SK-N-MC (cell line): ENCODE measurements at regions not wholly inside any gene's neighbourhood (a gene's known extent, or its start where the extent isn't known, plus 50 kb on each side); places are given as distances from the start of the nearest gene placed in this dataset.

Source experiments
- DNase-seq: peaks from one replicate; pipeline ENCODE4 v3.0.0-alpha.2; 2011; ENCODE audit warnings: low read depth, low spot score
- H3K27ac ChIP-seq: fragments of 200-600 bp; sonication (generic); 2 replicates; pipeline ENCODE4 v1.5.1; 2016; ENCODE audit warnings: mixed run types
- H3K36me3 ChIP-seq: fragments of 200-600 bp; sonication (generic); 2 replicates; pipeline ENCODE4 v1.6.1; 2017; ENCODE audit warnings: antibody characterized with exemption, low read length, mixed read lengths; ENCODE audit not compliant: insufficient read depth
- H3K4me3 ChIP-seq: fragments of 200-600 bp; sonication (generic); 2 replicates; pipeline ENCODE4 v1.5.1; 2016
- H3K9ac ChIP-seq: fragments of 200-600 bp; sonication (generic); 2 replicates; pipeline ENCODE4 v1.8.0; 2017; ENCODE audit warnings: mixed run types, mixed read lengths; ENCODE audit not compliant: insufficient read length
- H3K9me3 ChIP-seq: fragments of 200-600 bp; sonication (generic); 2 replicates; pipeline ENCODE4 v1.6.1; 2017; ENCODE audit warnings: low read depth, mild to moderate bottlenecking, antibody characterized with exemption, low read length, moderate library complexity, mixed read lengths
- EZH2 ChIP-seq: fragments of 200-600 bp; sonication (generic); IDR thresholded peaks from one replicate; pipeline ENCODE4 v1.6.1; 2017; ENCODE audit warnings: antibody characterized with exemption
- FOXP2 ChIP-seq: optimal IDR thresholded peaks from 2 replicates; pipeline ENCODE3; 2011; ENCODE audit warnings: mild to moderate bottlenecking, moderate library complexity; ENCODE audit not compliant: insufficient read depth; ENCODE audit errors: extremely low read length, control extremely low read depth
- POLR2AphosphoS5 ChIP-seq: IDR thresholded peaks from 2 replicates; pipeline ENCODE4 v1.6.1; 2012; ENCODE audit warnings: mild to moderate bottlenecking, low read depth, low read length, borderline replicate concordance

DNA sequence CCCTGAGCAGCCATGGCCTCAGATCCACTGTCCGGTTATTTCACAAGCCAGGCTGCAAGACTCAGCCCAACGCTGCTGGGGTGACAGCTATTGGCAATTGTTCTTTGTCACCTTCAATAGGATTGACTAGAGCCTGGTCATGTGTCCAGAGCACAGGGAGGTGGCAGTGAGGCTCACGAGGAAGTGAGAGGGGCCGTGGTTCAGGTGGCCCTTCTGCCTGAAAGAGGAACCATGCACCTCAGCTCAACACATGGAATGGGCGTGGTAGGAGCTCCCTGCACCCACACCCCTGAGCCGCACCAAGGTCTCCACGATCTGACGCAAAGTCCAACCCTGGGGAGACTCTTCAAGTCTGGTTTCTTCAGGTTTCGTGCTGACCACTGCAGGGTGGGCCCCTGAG, 184.8 kb upstream of the CDH4 start:
- H3K27ac ChIP-seq, result no peak overlapping the region
- H3K9me3 ChIP-seq, result no peaks in the 10 kb centered on the region
- TF ChIP-seq EZH2, result no peak
- no peak for TF ChIP-seq POLR2AphosphoS5
- no peak overlapping the region for H3K9ac ChIP-seq
- no peak overlapping the region for H3K4me3 ChIP-seq
- no peak for DNase-seq
- H3K36me3 ChIP-seq, result no peaks in the 10 kb centered on the region

DNA sequence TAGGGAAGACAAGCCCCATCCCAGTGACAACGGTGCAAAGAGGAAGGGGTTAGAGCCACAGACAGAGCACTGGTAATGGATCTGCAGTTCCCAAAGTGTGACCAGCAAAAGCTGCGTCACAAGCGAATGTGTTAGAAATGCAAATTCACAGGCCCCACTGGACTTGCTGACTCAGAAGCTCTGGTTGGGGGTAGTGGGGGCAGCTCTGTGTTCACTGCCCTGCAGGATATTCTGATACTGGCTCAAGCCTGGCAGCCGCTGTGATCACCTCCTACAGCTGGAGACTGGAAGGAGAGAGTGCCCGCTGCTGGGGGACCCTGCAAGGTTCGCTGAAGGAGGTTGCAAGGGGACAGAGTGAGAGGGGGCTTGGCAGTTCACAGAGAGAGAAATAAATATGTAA, 179.7 kb upstream of the CDH4 start:
- H3K4me3 ChIP-seq, result no peak overlapping the region
- no peak for TF ChIP-seq FOXP2
- no peak for TF ChIP-seq EZH2
- no peak for TF ChIP-seq POLR2AphosphoS5
- H3K9me3 ChIP-seq, result no peaks in the 10 kb centered on the region
- DNase-seq, result no peak
- H3K9ac ChIP-seq, result no peak overlapping the region
- H3K27ac ChIP-seq, result no peak overlapping the region
- H3K36me3 ChIP-seq, result no peaks in the 10 kb centered on the region

DNA sequence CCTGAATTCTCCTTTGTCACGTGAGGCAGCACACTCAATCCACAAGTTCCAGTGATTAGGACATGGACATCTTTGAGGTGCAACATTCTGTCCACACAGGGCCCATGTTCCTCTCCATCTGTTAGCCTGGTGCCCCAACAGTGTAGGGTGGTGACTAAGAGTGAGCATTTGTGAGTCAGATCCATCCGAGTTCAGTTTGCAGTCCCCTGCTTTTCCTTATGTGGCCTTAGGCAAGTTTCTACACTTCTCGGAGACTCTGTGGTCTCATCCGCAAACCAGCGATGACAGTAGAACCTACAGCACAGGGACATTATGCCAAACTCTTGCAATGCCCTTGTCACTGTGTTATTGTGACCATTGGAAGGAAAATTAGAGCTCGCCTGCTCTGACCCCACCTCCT, 178.7 kb upstream of the CDH4 start:
- DNase-seq, result no peak

DNA sequence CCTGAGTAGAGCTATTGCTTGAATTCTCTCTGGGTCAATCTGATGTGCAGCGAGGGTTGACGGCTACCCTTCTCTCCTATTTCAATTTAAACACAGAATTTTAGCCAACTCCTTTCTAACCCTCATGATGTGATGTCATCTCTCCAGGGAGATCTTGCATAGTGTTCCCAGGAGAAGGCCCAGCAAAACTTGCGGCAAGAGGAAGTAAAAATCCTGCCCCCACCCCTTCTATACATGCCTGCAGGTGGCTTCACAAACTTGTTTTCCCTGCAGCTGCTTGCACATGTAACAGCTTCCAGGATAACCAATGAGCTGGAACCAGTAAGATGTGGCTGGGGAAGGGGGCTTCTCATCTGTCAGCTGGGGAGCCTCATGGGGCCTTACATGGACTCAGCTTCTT, 169.3 kb upstream of the CDH4 start:
- Histone ChIP-seq H3K9me3 (no peaks in the 10 kb centered on the region), H3K4me3 (no peak overlapping the region), H3K9ac (no peak overlapping the region), H3K36me3 (no peaks in the 10 kb centered on the region), H3K27ac (no peak overlapping the region)
- no peak for TF ChIP-seq EZH2
- no peak for DNase-seq

More for the DNA sequence above, 178.7 kb upstream of the CDH4 start:
- Histone ChIP-seq H3K9me3 (no peaks in the 10 kb centered on the region), H3K36me3 (no peaks in the 10 kb centered on the region), H3K27ac (no peak overlapping the region), H3K4me3 (no peak overlapping the region), H3K9ac (no peak overlapping the region)
- TF ChIP-seq FOXP2 (no peak), POLR2AphosphoS5 (no peak), EZH2 (no peak)

DNA sequence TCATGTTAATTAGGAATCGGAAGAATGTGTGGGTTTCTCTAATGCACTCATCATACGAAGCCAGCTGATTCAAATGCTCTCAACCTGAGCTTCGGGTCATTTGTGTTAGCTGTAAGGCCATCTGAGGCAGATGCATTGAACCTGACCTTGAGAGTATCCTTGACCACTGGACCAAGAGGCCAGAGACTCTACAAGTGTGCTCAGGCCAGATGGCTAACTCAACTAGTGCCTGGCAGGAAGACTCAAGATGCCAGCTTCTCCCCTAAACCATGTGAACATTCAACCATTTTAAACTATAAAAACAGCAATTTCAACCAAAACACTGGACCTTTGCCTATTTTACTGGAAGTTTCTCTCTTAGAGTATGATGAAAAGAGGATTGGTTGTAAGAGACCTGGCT, 168.6 kb upstream of the CDH4 start:
- Histone ChIP-seq H3K9ac (no peak overlapping the region), H3K4me3 (no peak overlapping the region), H3K9me3 (no peaks in the 10 kb centered on the region), H3K36me3 (no peaks in the 10 kb centered on the region), H3K27ac (no peak overlapping the region)
- TF ChIP-seq FOXP2, result no peak
- no peak for TF ChIP-seq EZH2
- no peak for TF ChIP-seq POLR2AphosphoS5
- DNase-seq, result no peak

DNA sequence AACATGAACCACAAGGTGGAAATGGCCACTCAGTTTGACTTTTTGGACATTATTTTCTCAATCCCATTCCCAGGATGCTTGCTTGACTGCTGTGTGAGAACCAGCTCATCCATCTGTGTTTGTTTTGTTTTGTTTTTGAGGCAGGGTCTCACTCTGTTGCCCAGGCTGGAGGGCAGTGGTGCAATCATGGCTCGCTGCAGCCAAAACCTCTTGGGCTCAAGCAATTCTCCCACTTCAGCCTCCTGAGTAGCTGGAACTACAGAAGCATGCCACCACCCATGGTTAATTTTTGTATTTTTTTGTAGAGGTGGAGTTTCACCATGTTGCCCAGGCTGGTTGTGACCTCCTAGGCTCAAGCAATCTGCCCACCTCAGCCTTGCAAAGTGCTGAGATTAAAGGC, 166.0 kb upstream of the CDH4 start:
- no peak for DNase-seq
- no peak for TF ChIP-seq EZH2
- no peak for TF ChIP-seq POLR2AphosphoS5
- no peak for TF ChIP-seq FOXP2
- Histone ChIP-seq H3K27ac (no peak overlapping the region), H3K9ac (no peak overlapping the region), H3K9me3 (no peaks in the 10 kb centered on the region), H3K4me3 (no peak overlapping the region), H3K36me3 (no peaks in the 10 kb centered on the region)

DNA sequence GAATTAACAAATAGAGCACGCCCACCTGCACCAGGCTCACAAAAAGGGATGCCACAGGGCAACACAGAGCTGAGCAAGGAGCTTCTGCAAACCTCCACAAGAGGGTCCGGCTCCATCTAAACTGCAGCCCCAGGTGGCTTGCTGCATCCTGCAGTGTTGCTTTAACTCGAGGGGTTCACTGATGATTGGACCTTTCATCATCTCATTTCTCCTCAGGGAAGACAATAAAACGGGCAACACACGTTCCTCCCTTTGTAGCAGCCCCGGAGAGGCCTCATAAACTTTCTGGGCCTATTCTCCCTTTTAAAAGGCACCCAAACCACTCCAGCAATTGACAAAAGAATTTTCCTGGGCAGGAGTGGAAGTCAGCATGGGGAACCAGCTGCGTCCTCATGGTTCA, 161.5 kb upstream of the CDH4 start:
- Histone ChIP-seq H3K4me3 (no peak overlapping the region), H3K27ac (no peak overlapping the region), H3K9ac (no peak overlapping the region), H3K9me3 (no peaks in the 10 kb centered on the region), H3K36me3 (no peaks in the 10 kb centered on the region)
- no peak for DNase-seq
- no peak for TF ChIP-seq FOXP2

DNA sequence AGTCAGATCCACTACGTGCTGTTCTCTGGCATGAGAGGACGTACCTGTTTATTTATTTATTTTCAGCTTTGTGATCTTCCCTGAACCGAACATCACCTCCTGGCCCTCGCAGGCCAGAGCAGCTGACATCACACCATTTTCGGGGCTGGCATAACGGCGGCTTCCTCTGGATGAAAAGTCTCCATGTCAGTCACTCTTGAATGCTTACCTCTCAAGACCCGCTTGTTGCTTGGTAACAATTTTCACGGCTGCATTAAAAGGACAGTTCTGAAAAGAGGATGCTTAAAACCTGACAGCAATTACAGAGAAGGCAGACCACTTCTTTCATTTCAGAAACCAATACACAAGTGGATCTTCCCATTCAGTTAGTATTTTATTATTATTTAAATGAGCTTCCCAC, 159.8 kb upstream of the CDH4 start:
- TF ChIP-seq FOXP2 (no peak), EZH2 (no peak)
- Histone ChIP-seq H3K27ac (no peak overlapping the region), H3K9me3 (no peaks in the 10 kb centered on the region), H3K4me3 (no peak overlapping the region), H3K9ac (no peak overlapping the region), H3K36me3 (no peaks in the 10 kb centered on the region)
- no peak for DNase-seq

DNA sequence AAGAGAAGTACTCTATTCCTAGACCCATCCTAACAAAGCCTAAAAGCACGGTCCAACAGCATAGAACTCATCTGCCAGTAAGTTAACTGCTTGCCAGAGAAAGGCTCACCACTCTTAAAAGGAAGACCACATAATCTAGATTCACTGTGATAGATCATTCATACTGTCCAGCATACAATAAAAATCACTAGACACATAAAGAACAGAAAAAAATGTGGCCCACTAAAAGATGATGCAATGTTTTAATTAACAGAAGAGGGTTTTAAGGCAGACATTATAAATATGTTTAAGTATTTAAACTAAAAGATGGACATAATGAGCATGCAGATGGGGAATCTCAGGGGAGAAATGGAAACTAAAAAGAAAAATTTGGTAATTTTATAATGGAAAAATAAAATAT, 157.5 kb upstream of the CDH4 start:
- H3K27ac ChIP-seq, result no peak overlapping the region
- no peak overlapping the region for H3K4me3 ChIP-seq
- H3K36me3 ChIP-seq, result no peaks in the 10 kb centered on the region
- no peaks in the 10 kb centered on the region for H3K9me3 ChIP-seq
- DNase-seq, result no peak
- H3K9ac ChIP-seq, result no peak overlapping the region
- TF ChIP-seq FOXP2 (no peak), POLR2AphosphoS5 (no peak)

DNA sequence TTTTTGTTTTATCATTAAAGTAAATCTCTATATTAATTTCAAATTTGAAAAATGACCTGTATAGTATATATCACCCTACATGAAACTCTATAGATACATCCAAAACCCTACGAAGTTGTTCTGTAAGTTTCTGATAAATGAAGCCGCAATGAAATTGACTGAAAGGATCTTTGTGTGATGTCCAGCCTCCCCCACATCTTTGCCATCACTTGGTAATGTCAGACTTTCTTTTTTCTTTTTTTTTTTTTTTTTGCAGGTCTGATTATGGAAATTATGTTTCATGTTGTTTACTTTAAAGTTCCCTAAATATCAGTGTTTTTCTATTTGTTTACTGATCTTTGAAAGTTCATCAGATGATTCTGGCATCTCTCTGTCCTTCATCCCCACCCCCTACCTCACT, 155.6 kb upstream of the CDH4 start:
- no peak overlapping the region for H3K9ac ChIP-seq
- H3K27ac ChIP-seq, result no peak overlapping the region
- no peaks in the 10 kb centered on the region for H3K9me3 ChIP-seq
- H3K4me3 ChIP-seq, result no peak overlapping the region
- H3K36me3 ChIP-seq, result no peaks in the 10 kb centered on the region
- DNase-seq, result no peak
- TF ChIP-seq EZH2 (no peak), FOXP2 (no peak), POLR2AphosphoS5 (no peak)
